LNCaP clone FGC (cell line): ENCODE measurements at regions not wholly inside any gene's neighbourhood (a gene's known extent, or its start where the extent isn't known, plus 50 kb on each side); places are given as distances from the start of the nearest gene placed in this dataset.

Experiments used
- DNase-seq: peaks from one replicate; pipeline ENCODE4 v3.0.0-alpha.2; 2011; ENCODE audit warnings: low read depth
- H3K4me3 ChIP-seq: 2 replicates; pipeline ENCODE4 v1.5.1; 2011; ENCODE audit warnings: mild to moderate bottlenecking, low read depth, low read length, control low read depth
- CTCF ChIP-seq: IDR thresholded peaks from 2 replicates; pipeline ENCODE4 v1.5.1; 2012; ENCODE audit warnings: mild to moderate bottlenecking; ENCODE audit not compliant: control insufficient read depth, insufficient read depth; ENCODE audit errors: extremely low read depth

GRCh38 chr5:33244441-33245150 is 196.2 kb upstream of the TARS1 start:
- H3K4me3 ChIP-seq, result no peak overlapping the region
- no peak for DNase-seq
- no peak for TF ChIP-seq CTCF

- no peak overlapping the region for H3K4me3 ChIP-seq
- DNase-seq, result no peak
- TF ChIP-seq CTCF, result no peak
Measured at GRCh38 chr5:33254579-33254978, 186.2 kb upstream of the TARS1 start.

GRCh38 chr5:33257807-33258429 is 182.8 kb upstream of the TARS1 start:
- 0 out of 2 replicates have a peak, but pooled peaks have one; percentile 13 for TF ChIP-seq CTCF
- no peak for DNase-seq

GRCh38 chr5:33258553-33258952 is 182.2 kb upstream of the TARS1 start:
- DNase-seq, result no peak
- TF ChIP-seq CTCF, result no peak
- H3K4me3 ChIP-seq, result no peak overlapping the region

More at GRCh38 chr5:33257807-33258429, 182.8 kb upstream of the TARS1 start:
- H3K4me3 ChIP-seq, result no peak overlapping the region

GRCh38 chr5:33260098-33260497 is 180.7 kb upstream of the TARS1 start:
- no peak for DNase-seq
- H3K4me3 ChIP-seq, result no peak overlapping the region
- no peak for TF ChIP-seq CTCF

- no peak overlapping the region for H3K4me3 ChIP-seq
- no peak for DNase-seq
- TF ChIP-seq CTCF, result no peak
Measured at GRCh38 chr5:33261305-33261704, 179.5 kb upstream of the TARS1 start.
